ENCODE measurements at regions not wholly inside any gene's neighbourhood (a gene's known extent, or its start where the extent isn't known, plus 50 kb on each side); places are given as distances from the start of the nearest gene placed in this dataset.

GRCh38 chr7:10824154-10824553 is 149.5 kb upstream of the PHF14 start:
- intact Hi-C loops (cut with DNase I, micrococcal nuclease): no loop called here
- Mint-ChIP-seq H3K4me1 (ENCODE audit: low read depth) (no peaks in the 10 kb centered on the region), H3K9me3 (no peaks in the 10 kb centered on the region), H3K36me3 (ENCODE audit: low read depth) (no peaks in the 10 kb centered on the region), H3K27ac (no peak overlapping the region), H3K4me3 (no peak overlapping the region), H3K27me3 (peaks cover 3% of the 10 kb centered on the region)
- no peak overlapping the region for H3K27ac ChIP-seq (ENCODE audit: low read depth in 1 of 2, low read length in 2 of 2)
- POLR2A ChIA-PET: no interaction called here
- no peaks in the 10 kb centered on the region for H3K36me3 ChIP-seq (ENCODE audit: insufficient read depth, low read length)
- no peak for TF ChIP-seq CTCF (IDR thresholded peaks at IDR 0.05)
- CTCF ChIA-PET: no interaction called here
- no peaks in the 10 kb centered on the region for H3K4me1 ChIP-seq (ENCODE audit: insufficient read depth, low read length)
- no peaks in the 10 kb centered on the region for H3K27me3 ChIP-seq (ENCODE audit: control insufficient read depth in 1 of 2, insufficient read depth in 2 of 2, low read length in 2 of 2)
- ATAC-seq (ENCODE audit: poor library complexity): no peak
- no peak overlapping the region for H3K4me3 ChIP-seq (ENCODE audit: low read length)
- H3K9me3 ChIP-seq (ENCODE audit: control insufficient read depth in 1 of 2, insufficient read depth in 1 of 2, low read length in 2 of 2): no peaks in the 10 kb centered on the region
- DNase-seq: no peak

GRCh38 chr7:10838228-10838627 is 135.4 kb upstream of the PHF14 start:
- H3K27me3 ChIP-seq (ENCODE audit: control insufficient read depth in 1 of 2, insufficient read depth in 2 of 2, low read length in 2 of 2): no peaks in the 10 kb centered on the region
- intact Hi-C loops (cut with DNase I, micrococcal nuclease): no loop called here
- ChIA-PET POLR2A (no interaction called here), CTCF (interaction anchor here (1.0 kb wide), 1 partner anchor 225 kb away, joined by 3 read pairs; no protein-coding TSS in a partner anchor)
- no peaks in the 10 kb centered on the region for H3K9me3 ChIP-seq (ENCODE audit: control insufficient read depth in 1 of 2, insufficient read depth in 1 of 2, low read length in 2 of 2)
- Mint-ChIP-seq H3K4me1 (ENCODE audit: low read depth) (no peaks in the 10 kb centered on the region), H3K4me3 (no peak overlapping the region), H3K36me3 (ENCODE audit: low read depth) (no peaks in the 10 kb centered on the region), H3K9me3 (no peaks in the 10 kb centered on the region), H3K27ac (no peak overlapping the region), H3K27me3 (no peaks in the 10 kb centered on the region)
- no peak overlapping the region for H3K27ac ChIP-seq (ENCODE audit: low read depth in 1 of 2, low read length in 2 of 2)
- H3K4me3 ChIP-seq (ENCODE audit: low read length): no peak overlapping the region
- no peaks in the 10 kb centered on the region for H3K4me1 ChIP-seq (ENCODE audit: insufficient read depth, low read length)
- no peak for DNase-seq
- H3K36me3 ChIP-seq (ENCODE audit: insufficient read depth, low read length): no peaks in the 10 kb centered on the region
- ATAC-seq (ENCODE audit: poor library complexity): no peak
- TF ChIP-seq CTCF (IDR thresholded peaks at IDR 0.05): no peak

- Histone ChIP-seq H3K27me3 (ENCODE audit: control insufficient read depth in 1 of 2, insufficient read depth in 2 of 2, low read length in 2 of 2) (no peaks in the 10 kb centered on the region), H3K4me3 (ENCODE audit: low read length) (no peak overlapping the region), H3K4me1 (ENCODE audit: insufficient read depth, low read length) (no peaks in the 10 kb centered on the region), H3K27ac (ENCODE audit: low read depth in 1 of 2, low read length in 2 of 2) (no peak overlapping the region), H3K9me3 (ENCODE audit: control insufficient read depth in 1 of 2, insufficient read depth in 1 of 2, low read length in 2 of 2) (no peaks in the 10 kb centered on the region), H3K36me3 (ENCODE audit: insufficient read depth, low read length) (no peaks in the 10 kb centered on the region)
- Mint-ChIP-seq H3K4me3 (no peak overlapping the region), H3K9me3 (no peaks in the 10 kb centered on the region), H3K27ac (no peak overlapping the region), H3K36me3 (ENCODE audit: low read depth) (no peaks in the 10 kb centered on the region), H3K4me1 (ENCODE audit: low read depth) (no peaks in the 10 kb centered on the region), H3K27me3 (peaks cover 5% of the 10 kb centered on the region)
- ChIA-PET POLR2A (no interaction called here), CTCF (no interaction called here)
- DNase-seq: no peak
- no peak for ATAC-seq (ENCODE audit: poor library complexity)
- TF ChIP-seq CTCF (IDR thresholded peaks at IDR 0.05): no peak
- intact Hi-C loops (cut with DNase I, micrococcal nuclease): no loop called here
These were observed 128.4 kb upstream of the PHF14 start for GRCh38 chr7:10845225-10845624.
